H1 (cell line): ENCODE measurements at regions not wholly inside any gene's neighbourhood (a gene's known extent, or its start where the extent isn't known, plus 50 kb on each side); places are given as distances from the start of the nearest gene placed in this dataset.

Experiments
- ASH2L ChIP-seq: fragments of 200-600, 300-600 bp; sonication (generic); IDR thresholded peaks from one replicate; pipeline ENCODE4 v1.7.1; 2017; ENCODE audit warnings: low read length
- BACH1 ChIP-seq: IDR thresholded peaks from 2 replicates; pipeline ENCODE4 v1.6.1; 2012; ENCODE audit warnings: low read length, improper control_type of control experiment
- CEBPB ChIP-seq: IDR thresholded peaks from 2 replicates; pipeline ENCODE4 v1.6.1; 2012; ENCODE audit warnings: low read depth, low read length
- CHD7 ChIP-seq: fragments of 300-600 bp; sonication (generic); IDR thresholded peaks from 2 replicates; pipeline ENCODE4 v1.7.1; 2012; ENCODE audit warnings: low read length, moderate library complexity, mild to moderate bottlenecking, inconsistent platforms; ENCODE audit not compliant: insufficient replicate concordance
- NANOG ChIP-seq: IDR thresholded peaks from 2 replicates; pipeline ENCODE4 v1.6.1; 2011; ENCODE audit warnings: low read length, low read depth, mild to moderate bottlenecking, inconsistent platforms; ENCODE audit not compliant: insufficient read depth, poor library complexity, severe bottlenecking
- ZNF274 ChIP-seq: IDR thresholded peaks from 2 replicates; pipeline ENCODE4 v1.7.0; 2012; ENCODE audit warnings: low read length, borderline replicate concordance; ENCODE audit errors: extremely low read depth

GRCh38 chr2:136243638-136244535 lies 125.9 kb upstream of the CXCR4 start (continued):
- TF ChIP-seq BACH1 (no peak), CEBPB (no peak), ASH2L (no peak), ZNF274 (no peak), NANOG (no peak), CHD7 (no peak)
- TF ChIP-seq, all 59 proteins: peak for 0
